ENCODE measurements at regions not wholly inside any gene's neighbourhood (a gene's known extent, or its start where the extent isn't known, plus 50 kb on each side); places are given as distances from the start of the nearest gene placed in this dataset.

DNA sequence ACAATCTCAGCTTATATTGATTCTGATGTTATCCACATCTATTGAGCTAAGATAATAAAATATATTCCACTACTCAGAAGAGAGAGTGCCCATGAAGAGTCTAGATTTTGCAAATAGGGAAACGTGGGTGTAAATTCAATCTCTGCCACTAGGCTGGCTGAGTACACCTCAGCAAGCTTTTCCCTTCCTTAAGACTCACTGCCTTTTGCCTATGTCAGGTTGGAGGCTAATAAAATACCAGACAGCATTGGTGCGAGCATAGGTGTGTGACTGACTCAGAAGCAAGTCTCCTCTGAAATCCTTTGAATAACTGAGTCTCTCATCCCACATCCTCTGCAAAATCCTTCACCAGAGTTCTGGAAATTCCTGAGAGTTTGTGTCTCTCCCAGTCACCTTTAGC is 405.4 kb upstream of the CPEB2 start:
- TF ChIP-seq ZNF274 (IDR thresholded peaks at IDR 0.05; ENCODE audit: low read depth, low read length) (no peak), YY1 (IDR thresholded peaks at IDR 0.05; ENCODE audit: insufficient read depth, insufficient read length) (no peak), SUZ12 (IDR thresholded peaks at IDR 0.05; ENCODE audit: extremely low read depth, insufficient read depth, insufficient read length) (no peak)

Data from NT2/D1 (cell line).